Tibial nerve (tissue), 4 donors: ENCODE measurements at regions not wholly inside any gene's neighbourhood (a gene's known extent, or its start where the extent isn't known, plus 50 kb on each side); places are given as distances from the start of the nearest gene placed in this dataset.

Experiments
- CTCF ChIP-seq, 5 experiments: fragments of 200-600 bp in 3 of 5; fragments of 450-650 bp in 2 of 5; sonication (generic) in 3 of 5; IDR thresholded peaks; one replicate each; pipeline ENCODE4 v1.5.1; 2016 to 2019; ENCODE audit warnings: antibody characterized with exemption in 5 of 5, mild to moderate bottlenecking in 3 of 5, moderate library complexity in 2 of 5
- EP300 ChIP-seq, 2 donors: sonication (generic); formaldehyde crosslinking; IDR thresholded peaks; one replicate each; pipeline ENCODE4 v1.6.1; 2017; ENCODE audit warnings: antibody characterized with exemption in 2 of 2, mild to moderate bottlenecking in 1 of 2
- POLR2A ChIP-seq, 2 donors: fragments of 450-650 bp; IDR thresholded peaks; one replicate each; pipeline ENCODE4 v1.6.1; 2017; ENCODE audit warnings: antibody characterized with exemption in 2 of 2, mild to moderate bottlenecking in 2 of 2, moderate library complexity in 2 of 2

DNA sequence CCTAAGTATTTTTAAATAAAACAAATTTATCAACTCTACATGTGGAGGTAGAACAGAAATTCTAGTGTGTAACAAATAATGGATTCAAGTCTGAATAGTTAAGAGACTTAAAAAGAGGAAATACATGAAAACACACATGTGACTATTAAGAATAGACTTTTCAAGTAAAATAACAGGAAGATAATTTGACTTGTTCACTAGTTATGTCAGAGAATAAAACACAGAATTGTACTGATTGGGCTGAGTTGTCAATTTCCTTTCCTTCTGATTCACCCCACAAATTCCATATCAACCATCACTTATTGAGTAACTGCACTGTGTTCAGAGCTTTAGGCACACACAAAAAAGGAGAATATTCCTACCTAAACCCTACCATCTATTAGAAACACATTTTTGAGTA lies 557.2 kb downstream of the TUSC7 start:
- TF ChIP-seq POLR2A (IDR thresholded peaks at IDR 0.05) (no peak), EP300 (IDR thresholded peaks at IDR 0.05) (no peak), CTCF (IDR thresholded peaks at IDR 0.05) (no peak)
